Prostate gland (tissue), 2 donors: ENCODE measurements at regions not wholly inside any gene's neighbourhood (a gene's known extent, or its start where the extent isn't known, plus 50 kb on each side); places are given as distances from the start of the nearest gene placed in this dataset.

Source experiments
- POLR2A ChIP-seq: fragments of 450-650 bp; IDR thresholded peaks from one replicate; pipeline ENCODE4 v1.6.1; 2016; ENCODE audit warnings: antibody characterized with exemption, mild to moderate bottlenecking
- TF ChIP-seq, protein P1 (sequence below), 4 experiments: fragments of 200-600 bp in 2 of 4; fragments of 450-650 bp in 2 of 4; sonication (generic) in 2 of 4; IDR thresholded peaks; 1 replicate in 3 of 4; 2 replicates in 1 of 4; pipeline ENCODE4 v1.5.1; 2016 to 2019; ENCODE audit warnings: antibody characterized with exemption in 4 of 4, mild to moderate bottlenecking in 2 of 4, moderate library complexity in 2 of 4

DNA sequence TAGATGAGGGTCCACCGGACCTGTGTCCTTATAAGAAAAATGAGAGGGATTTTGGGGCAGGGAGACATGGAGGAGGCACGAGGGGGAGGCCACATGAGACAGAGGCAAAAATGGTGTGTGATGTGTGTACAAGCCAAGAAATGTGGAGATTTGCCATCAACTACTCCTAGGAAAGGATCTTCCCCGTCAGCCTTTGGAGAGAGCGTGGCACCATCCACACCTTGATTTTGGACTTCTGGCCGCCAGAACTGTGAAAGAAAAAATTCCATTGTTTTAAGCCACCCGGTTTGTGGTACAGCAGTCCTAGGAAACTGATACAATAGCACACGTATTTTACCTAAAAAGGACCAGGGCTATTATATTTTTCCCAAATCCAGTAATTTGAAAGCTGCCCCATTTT lies 829.0 kb upstream of the SALL3 start:
- TF ChIP-seq, protein P1, sequence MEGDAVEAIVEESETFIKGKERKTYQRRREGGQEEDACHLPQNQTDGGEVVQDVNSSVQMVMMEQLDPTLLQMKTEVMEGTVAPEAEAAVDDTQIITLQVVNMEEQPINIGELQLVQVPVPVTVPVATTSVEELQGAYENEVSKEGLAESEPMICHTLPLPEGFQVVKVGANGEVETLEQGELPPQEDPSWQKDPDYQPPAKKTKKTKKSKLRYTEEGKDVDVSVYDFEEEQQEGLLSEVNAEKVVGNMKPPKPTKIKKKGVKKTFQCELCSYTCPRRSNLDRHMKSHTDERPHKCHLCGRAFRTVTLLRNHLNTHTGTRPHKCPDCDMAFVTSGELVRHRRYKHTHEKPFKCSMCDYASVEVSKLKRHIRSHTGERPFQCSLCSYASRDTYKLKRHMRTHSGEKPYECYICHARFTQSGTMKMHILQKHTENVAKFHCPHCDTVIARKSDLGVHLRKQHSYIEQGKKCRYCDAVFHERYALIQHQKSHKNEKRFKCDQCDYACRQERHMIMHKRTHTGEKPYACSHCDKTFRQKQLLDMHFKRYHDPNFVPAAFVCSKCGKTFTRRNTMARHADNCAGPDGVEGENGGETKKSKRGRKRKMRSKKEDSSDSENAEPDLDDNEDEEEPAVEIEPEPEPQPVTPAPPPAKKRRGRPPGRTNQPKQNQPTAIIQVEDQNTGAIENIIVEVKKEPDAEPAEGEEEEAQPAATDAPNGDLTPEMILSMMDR (IDR thresholded peaks at IDR 0.05), result no peak
- no peak for TF ChIP-seq POLR2A
